NCI-H345 treated with DMSO at 0.1 percent for 48 hours (cell line): ENCODE measurements at regions not wholly inside any gene's neighbourhood (a gene's known extent, or its start where the extent isn't known, plus 50 kb on each side); places are given as distances from the start of the nearest gene placed in this dataset.
"Not testable (repeated sequence)": the region's sequence is repeated elsewhere in the genome, so short reads cannot be mapped to it uniquely, and the experiment has no call there.

Experiments used
- DNase-seq: peaks from one replicate; lab custom pipeline; 2025; ENCODE audit not compliant: unreplicated experiment; lab: John Stamatoyannopoulos, UW

- DNase-seq: no peak
Observed at GRCh38 chr3:104411757-104412156, 955.0 kb upstream of the ALCAM start.

- DNase-seq: no peak
Observed at GRCh38 chr3:104412608-104413580, 953.8 kb upstream of the ALCAM start.

GRCh38 chr3:104428337-104428925, 938.3 kb upstream of the ALCAM start:
- no peak for DNase-seq

GRCh38 chr3:104429727-104430126, 937.0 kb upstream of the ALCAM start:
- no peak for DNase-seq

- DNase-seq: no peak
Observed at GRCh38 chr3:104436506-104436905, 930.2 kb upstream of the ALCAM start.

- DNase-seq: no peak
Observed at GRCh38 chr3:104437131-104437750, 929.5 kb upstream of the ALCAM start.

- no peak for DNase-seq
Observed at GRCh38 chr3:104437891-104438290, 928.8 kb upstream of the ALCAM start.

GRCh38 chr3:104438706-104439105, 928.0 kb upstream of the ALCAM start:
- no peak for DNase-seq

- DNase-seq: not testable (repeated sequence)
Observed at GRCh38 chr3:104445252-104445919, 921.3 kb upstream of the ALCAM start.

- DNase-seq: no peak
Observed at GRCh38 chr3:104447681-104448080, 919.0 kb upstream of the ALCAM start.

GRCh38 chr3:104452697-104453096, 914.0 kb upstream of the ALCAM start:
- DNase-seq: no peak

- DNase-seq: no peak
Observed at GRCh38 chr3:104458657-104459056, 908.1 kb upstream of the ALCAM start.

- no peak for DNase-seq
Observed at GRCh38 chr3:104460477-104461406, 906.0 kb upstream of the ALCAM start.

GRCh38 chr3:104461431-104461830, 905.3 kb upstream of the ALCAM start:
- no peak for DNase-seq

- DNase-seq: no peak
Observed at GRCh38 chr3:104472221-104472620, 894.5 kb upstream of the ALCAM start.

GRCh38 chr3:104474011-104474410, 892.7 kb upstream of the ALCAM start:
- no peak for DNase-seq

GRCh38 chr3:104503022-104503421, 863.7 kb upstream of the ALCAM start:
- no peak for DNase-seq

- no peak for DNase-seq
Observed at GRCh38 chr3:104510131-104510849, 856.4 kb upstream of the ALCAM start.

GRCh38 chr3:104514371-104514770, 852.3 kb upstream of the ALCAM start:
- DNase-seq: no peak

- no peak for DNase-seq
Observed at GRCh38 chr3:104514776-104515175, 851.9 kb upstream of the ALCAM start.
